Choroid plexus epithelial cell (primary cell): ENCODE measurements at regions not wholly inside any gene's neighbourhood (a gene's known extent, or its start where the extent isn't known, plus 50 kb on each side); places are given as distances from the start of the nearest gene placed in this dataset.

Experiments used
- DNase-seq: peaks from one replicate; pipeline ENCODE4 v3.0.0-alpha.2; 2010; ENCODE audit warnings: low read depth
- H3K4me3 ChIP-seq: 2 replicates; pipeline ENCODE4 v1.5.1; 2011; ENCODE audit warnings: low read depth, mild to moderate bottlenecking, control low read depth, low read length, moderate library complexity
- CTCF ChIP-seq: conservative IDR thresholded peaks from 2 replicates; pipeline ENCODE4 v1.5.1; 2011; ENCODE audit warnings: low read depth, mild to moderate bottlenecking, control low read depth, inconsistent platforms, low read length, moderate library complexity

GRCh38 chr15:60057554-60057953 lies 53.4 kb downstream of the FOXB1 start:
- no peak for DNase-seq
- H3K4me3 ChIP-seq, result no peak overlapping the region
- no peak for TF ChIP-seq CTCF

GRCh38 chr15:60059186-60059585 lies 55.1 kb downstream of the FOXB1 start:
- no peak for DNase-seq
- TF ChIP-seq CTCF, result no peak
- no peak overlapping the region for H3K4me3 ChIP-seq

GRCh38 chr15:60061758-60062157 lies 57.6 kb downstream of the FOXB1 start:
- no peak for DNase-seq
- TF ChIP-seq CTCF, result no peak
- H3K4me3 ChIP-seq, result no peak overlapping the region

- no peak for TF ChIP-seq CTCF
- DNase-seq, result peak; percentile 46
- no peak overlapping the region for H3K4me3 ChIP-seq
These were observed 58.7 kb downstream of the FOXB1 start for GRCh38 chr15:60062826-60063225.

GRCh38 chr15:60065951-60066350 lies 61.8 kb downstream of the FOXB1 start:
- no peak for TF ChIP-seq CTCF
- H3K4me3 ChIP-seq, result no peak overlapping the region

GRCh38 chr15:60070838-60071493 lies 66.9 kb downstream of the FOXB1 start:
- no peak overlapping the region for H3K4me3 ChIP-seq
- peak; percentile 76 for DNase-seq
- TF ChIP-seq CTCF, result no peak

More at GRCh38 chr15:60065951-60066350, 61.8 kb downstream of the FOXB1 start:
- no peak for DNase-seq

- no peak for DNase-seq
- no peak for TF ChIP-seq CTCF
- no peak overlapping the region for H3K4me3 ChIP-seq
These were observed 68.8 kb downstream of the FOXB1 start for GRCh38 chr15:60072826-60073465.
